Hepatocyte (in vitro differentiated cells): ENCODE measurements at regions not wholly inside any gene's neighbourhood (a gene's known extent, or its start where the extent isn't known, plus 50 kb on each side); places are given as distances from the start of the nearest gene placed in this dataset.

ENCODE experiments used
- DNase-seq: peaks from one replicate; pipeline ENCODE4 v3.0.0-alpha.2; 2016; ENCODE audit warnings: low spot score
- H2AFZ ChIP-seq: fragments of 200-600 bp; sonication (generic); 2 replicates; pipeline ENCODE4 v1.6.0; 2016; ENCODE audit warnings: antibody characterized with exemption, mild to moderate bottlenecking
- H3K27ac ChIP-seq: fragments of 200-600 bp; sonication (generic); 2 replicates; pipeline ENCODE4 v1.5.1; 2016; ENCODE audit warnings: mild to moderate bottlenecking
- H3K27me3 ChIP-seq: fragments of 200-600 bp; sonication (generic); 2 replicates; pipeline ENCODE4 v1.6.1; 2016
- H3K36me3 ChIP-seq: fragments of 200-600 bp; sonication (generic); replicated peaks from 2 replicates; pipeline ENCODE4 v1.5.1; 2016; ENCODE audit warnings: low read depth; ENCODE audit not compliant: insufficient read depth
- H3K4me1 ChIP-seq: fragments of 200-600 bp; sonication (generic); 2 replicates; pipeline ENCODE4 v1.5.1; 2016; ENCODE audit warnings: mild to moderate bottlenecking, moderate library complexity; ENCODE audit not compliant: insufficient read depth
- H3K4me2 ChIP-seq: fragments of 200-600 bp; sonication (generic); 2 replicates; pipeline ENCODE4 v1.6.0; 2016
- H3K4me3 ChIP-seq: fragments of 200-600 bp; sonication (generic); 2 replicates; pipeline ENCODE4 v1.5.1; 2016; ENCODE audit warnings: mild to moderate bottlenecking
- H3K79me2 ChIP-seq: fragments of 200-600 bp; sonication (generic); 2 replicates; pipeline ENCODE4 v1.6.0; 2017; ENCODE audit warnings: mild to moderate bottlenecking
- H3K9me2 ChIP-seq: fragments of 200-600 bp; sonication (generic); replicated peaks from 2 replicates; pipeline ENCODE4 v1.6.0; 2017; ENCODE audit warnings: mild to moderate bottlenecking; ENCODE audit not compliant: insufficient read depth
- H3K9me3 ChIP-seq: fragments of 200-600 bp; sonication (generic); 2 replicates; pipeline ENCODE4 v1.5.1; 2016; ENCODE audit warnings: low read depth, mild to moderate bottlenecking
- H4K20me1 ChIP-seq: fragments of 200-600 bp; sonication (generic); 2 replicates; pipeline ENCODE4 v1.6.0; 2016; ENCODE audit warnings: mild to moderate bottlenecking; ENCODE audit not compliant: insufficient read depth, poor library complexity, severe bottlenecking
- EZH2 ChIP-seq: fragments of 200-600 bp; sonication (generic); IDR thresholded peaks from 2 replicates; pipeline ENCODE4 v1.6.1; 2016; ENCODE audit warnings: antibody characterized with exemption, mild to moderate bottlenecking, borderline replicate concordance
- EZH2phosphoT487 ChIP-seq: fragments of 200-600 bp; sonication (generic); IDR thresholded peaks from one replicate; pipeline ENCODE4 v1.6.1; 2018; ENCODE audit warnings: antibody characterized with exemption, mild to moderate bottlenecking, low read depth, moderate library complexity; ENCODE audit not compliant: unreplicated experiment, severe bottlenecking
- WGBS: methylation state at CpG from one replicate; pipeline ENCODE4 v1.1.6; 2016; ENCODE audit warnings: low lambda C conversion rate; ENCODE audit errors: missing lambda C conversion rate; 5-methylcytosine and 5-hydroxymethylcytosine counted together
- TF ChIP-seq, protein P1 (sequence below): fragments of 200-600 bp; sonication (generic); IDR thresholded peaks from 2 replicates; pipeline ENCODE4 v1.5.1; 2016; ENCODE audit warnings: antibody characterized with exemption, mild to moderate bottlenecking; ENCODE audit not compliant: poor library complexity

DNA sequence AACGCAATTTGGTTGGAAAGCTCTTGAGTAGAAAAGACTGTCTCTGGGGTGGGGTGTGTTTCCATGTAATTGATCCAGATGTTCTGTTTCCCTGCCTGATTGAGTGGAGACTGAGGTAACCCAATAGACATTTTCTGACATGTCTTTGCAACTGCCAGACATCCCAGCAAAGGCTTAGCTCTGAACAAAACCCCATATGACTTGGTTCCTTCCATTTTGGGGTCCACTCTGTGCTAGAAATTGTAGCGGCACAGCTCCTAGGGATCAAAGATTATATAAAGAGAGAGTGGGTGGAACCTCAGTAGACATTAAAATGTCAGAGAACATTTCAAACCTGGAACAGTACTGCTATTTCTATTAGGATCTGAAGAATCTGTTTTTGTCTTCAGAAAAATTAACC lies 189.3 kb downstream of the EDN1 start:
- 98% methylated on average over 2 of the region's 2 CpGs for WGBS
- Histone ChIP-seq H3K4me2 (no peak overlapping the region), H2AFZ (no peak overlapping the region), H3K4me1 (peaks cover 5% of the 10 kb centered on the region), H3K27me3 (no peaks in the 10 kb centered on the region), H3K9me2 (no peaks in the 10 kb centered on the region), H3K4me3 (no peak overlapping the region), H3K27ac (no peak overlapping the region), H4K20me1 (no peaks in the 10 kb centered on the region), H3K79me2 (no peaks in the 10 kb centered on the region), H3K36me3 (no peaks in the 10 kb centered on the region), H3K9me3 (no peaks in the 10 kb centered on the region)
- TF ChIP-seq EZH2phosphoT487 (no peak), EZH2 (no peak)
- TF ChIP-seq, protein P1, sequence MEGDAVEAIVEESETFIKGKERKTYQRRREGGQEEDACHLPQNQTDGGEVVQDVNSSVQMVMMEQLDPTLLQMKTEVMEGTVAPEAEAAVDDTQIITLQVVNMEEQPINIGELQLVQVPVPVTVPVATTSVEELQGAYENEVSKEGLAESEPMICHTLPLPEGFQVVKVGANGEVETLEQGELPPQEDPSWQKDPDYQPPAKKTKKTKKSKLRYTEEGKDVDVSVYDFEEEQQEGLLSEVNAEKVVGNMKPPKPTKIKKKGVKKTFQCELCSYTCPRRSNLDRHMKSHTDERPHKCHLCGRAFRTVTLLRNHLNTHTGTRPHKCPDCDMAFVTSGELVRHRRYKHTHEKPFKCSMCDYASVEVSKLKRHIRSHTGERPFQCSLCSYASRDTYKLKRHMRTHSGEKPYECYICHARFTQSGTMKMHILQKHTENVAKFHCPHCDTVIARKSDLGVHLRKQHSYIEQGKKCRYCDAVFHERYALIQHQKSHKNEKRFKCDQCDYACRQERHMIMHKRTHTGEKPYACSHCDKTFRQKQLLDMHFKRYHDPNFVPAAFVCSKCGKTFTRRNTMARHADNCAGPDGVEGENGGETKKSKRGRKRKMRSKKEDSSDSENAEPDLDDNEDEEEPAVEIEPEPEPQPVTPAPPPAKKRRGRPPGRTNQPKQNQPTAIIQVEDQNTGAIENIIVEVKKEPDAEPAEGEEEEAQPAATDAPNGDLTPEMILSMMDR = no peak
- no peak for DNase-seq

DNA sequence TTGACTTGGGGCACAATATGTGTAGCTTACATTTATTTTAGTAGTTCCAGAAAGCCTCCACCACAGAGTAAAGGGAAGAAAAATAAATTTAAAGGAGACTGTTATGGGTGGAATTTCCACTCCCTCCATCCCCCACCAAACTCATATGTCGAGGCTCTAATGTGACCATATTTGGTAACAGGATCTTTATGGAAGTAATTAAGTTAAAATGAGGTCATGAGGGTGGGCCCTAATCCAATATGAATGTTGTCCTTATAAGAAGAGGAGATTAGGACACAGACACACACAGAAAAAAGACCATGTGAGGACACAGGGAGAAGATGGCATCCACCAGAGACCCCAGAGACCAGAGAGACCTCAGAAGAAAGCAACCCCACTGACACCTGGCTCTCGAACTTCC lies 189.7 kb downstream of the EDN1 start:
- no peaks in the 10 kb centered on the region for H4K20me1 ChIP-seq
- peaks cover 2% of the 10 kb centered on the region for H3K4me1 ChIP-seq
- no peaks in the 10 kb centered on the region for H3K27me3 ChIP-seq
- no peak overlapping the region for H3K4me2 ChIP-seq
- no peak overlapping the region for H2AFZ ChIP-seq
- no peak overlapping the region for H3K27ac ChIP-seq
- no peak overlapping the region for H3K4me3 ChIP-seq
- H3K9me2 ChIP-seq = no peaks in the 10 kb centered on the region
- no peaks in the 10 kb centered on the region for H3K9me3 ChIP-seq
- TF ChIP-seq EZH2phosphoT487 (no peak), EZH2 (no peak)
- TF ChIP-seq, protein P1 = no peak
- no peaks in the 10 kb centered on the region for H3K36me3 ChIP-seq
- WGBS = 71% methylated on average over 2 of the region's 2 CpGs
- DNase-seq = no peak
- H3K79me2 ChIP-seq = no peaks in the 10 kb centered on the region

DNA sequence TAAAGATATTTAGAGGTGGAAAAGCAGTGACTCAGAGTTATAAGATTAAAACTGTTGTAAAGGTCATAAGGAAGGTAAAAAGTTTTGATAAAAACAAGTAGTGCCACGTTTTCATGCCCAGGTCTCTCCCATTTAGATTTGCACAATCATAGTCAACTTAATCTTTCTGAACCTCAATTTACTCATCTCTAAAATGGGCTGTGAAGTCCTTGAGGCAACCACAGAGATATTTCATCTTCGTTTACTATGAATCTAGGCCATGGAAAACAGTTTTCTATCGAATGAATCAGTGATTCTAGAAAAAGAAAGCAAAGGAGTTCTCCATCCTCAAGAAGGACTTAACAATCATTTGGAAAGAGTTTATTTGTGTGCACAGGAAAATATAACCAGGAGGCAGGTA lies 190.2 kb downstream of the EDN1 start:
- Histone ChIP-seq H3K27ac (no peak overlapping the region), H3K4me1 (no peaks in the 10 kb centered on the region), H3K4me2 (no peak overlapping the region), H3K9me2 (no peaks in the 10 kb centered on the region), H3K36me3 (no peaks in the 10 kb centered on the region), H4K20me1 (no peaks in the 10 kb centered on the region), H2AFZ (no peak overlapping the region), H3K9me3 (no peaks in the 10 kb centered on the region), H3K79me2 (no peaks in the 10 kb centered on the region), H3K4me3 (no peak overlapping the region), H3K27me3 (no peaks in the 10 kb centered on the region)
- no peak for TF ChIP-seq EZH2
- no peak for TF ChIP-seq EZH2phosphoT487
- TF ChIP-seq, protein P1 = no peak
- 88% methylated on average over 3 of the region's 3 CpGs for WGBS
- no peak for DNase-seq

DNA sequence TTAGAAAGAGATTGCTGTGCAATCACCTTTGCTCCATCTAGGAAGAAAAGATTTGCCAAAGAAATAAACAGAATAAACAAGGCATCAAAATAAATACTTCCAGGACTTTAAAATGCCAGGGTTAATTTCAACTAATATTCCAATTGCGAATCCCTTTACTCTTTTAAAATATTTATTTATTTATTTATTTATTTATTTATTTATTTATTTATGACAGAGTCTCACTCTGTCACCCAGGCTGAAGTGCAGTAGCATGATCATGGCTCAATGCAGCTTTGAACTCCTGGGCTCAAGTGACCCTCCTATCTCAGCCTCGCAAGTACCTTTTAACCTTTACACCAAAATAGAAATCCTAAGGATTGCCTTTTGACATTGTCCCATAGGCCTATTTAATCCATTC lies 191.1 kb downstream of the EDN1 start:
- no peak overlapping the region for H3K4me2 ChIP-seq
- H3K9me3 ChIP-seq = no peaks in the 10 kb centered on the region
- TF ChIP-seq EZH2phosphoT487 (no peak), EZH2 (no peak)
- TF ChIP-seq, protein P1 = no peak
- no peaks in the 10 kb centered on the region for H3K9me2 ChIP-seq
- no peaks in the 10 kb centered on the region for H4K20me1 ChIP-seq
- H3K4me1 ChIP-seq = no peaks in the 10 kb centered on the region
- H3K27ac ChIP-seq = no peak overlapping the region
- H3K27me3 ChIP-seq = no peaks in the 10 kb centered on the region
- H3K36me3 ChIP-seq = no peaks in the 10 kb centered on the region
- H3K79me2 ChIP-seq = no peaks in the 10 kb centered on the region
- H2AFZ ChIP-seq = no peak overlapping the region
- DNase-seq = no peak
- no peak overlapping the region for H3K4me3 ChIP-seq
- WGBS = 86% methylated on average over 2 of the region's 2 CpGs
